OCI-LY7 (cell line): ENCODE measurements at regions not wholly inside any gene's neighbourhood (a gene's known extent, or its start where the extent isn't known, plus 50 kb on each side); places are given as distances from the start of the nearest gene placed in this dataset.

Source experiments
- EZH2phosphoT487 ChIP-seq: fragments of 200-600 bp; sonication (generic); IDR thresholded peaks from 2 replicates; pipeline ENCODE4 v1.6.1; 2018; ENCODE audit warnings: low read depth, borderline replicate concordance, mild to moderate bottlenecking, mixed run types, antibody characterized with exemption, low read length, moderate library complexity, mixed read lengths
- TF ChIP-seq, protein P1 (sequence below): fragments of 200-600 bp; sonication (generic); conservative IDR thresholded peaks from 2 replicates; pipeline ENCODE4 v1.5.1; 2014; ENCODE audit warnings: mild to moderate bottlenecking, antibody characterized with exemption, low read length, moderate library complexity, mixed read lengths

DNA sequence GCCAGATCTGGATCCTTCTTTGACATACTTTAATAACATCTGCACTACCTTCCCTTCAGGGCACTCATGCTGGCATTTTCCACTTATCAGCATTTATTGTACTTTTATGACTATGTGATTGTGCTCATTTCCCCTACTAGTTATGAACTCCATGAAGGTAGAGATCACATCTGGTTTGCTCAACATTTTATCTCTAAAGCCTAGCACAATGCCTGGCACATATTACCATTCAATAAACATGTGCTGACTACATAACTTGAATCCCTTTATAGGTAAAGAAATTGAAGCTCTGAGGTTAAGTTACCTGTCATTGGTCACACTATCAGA lies 221.2 kb downstream of the HHIPL2 start:
- TF ChIP-seq, protein P1, sequence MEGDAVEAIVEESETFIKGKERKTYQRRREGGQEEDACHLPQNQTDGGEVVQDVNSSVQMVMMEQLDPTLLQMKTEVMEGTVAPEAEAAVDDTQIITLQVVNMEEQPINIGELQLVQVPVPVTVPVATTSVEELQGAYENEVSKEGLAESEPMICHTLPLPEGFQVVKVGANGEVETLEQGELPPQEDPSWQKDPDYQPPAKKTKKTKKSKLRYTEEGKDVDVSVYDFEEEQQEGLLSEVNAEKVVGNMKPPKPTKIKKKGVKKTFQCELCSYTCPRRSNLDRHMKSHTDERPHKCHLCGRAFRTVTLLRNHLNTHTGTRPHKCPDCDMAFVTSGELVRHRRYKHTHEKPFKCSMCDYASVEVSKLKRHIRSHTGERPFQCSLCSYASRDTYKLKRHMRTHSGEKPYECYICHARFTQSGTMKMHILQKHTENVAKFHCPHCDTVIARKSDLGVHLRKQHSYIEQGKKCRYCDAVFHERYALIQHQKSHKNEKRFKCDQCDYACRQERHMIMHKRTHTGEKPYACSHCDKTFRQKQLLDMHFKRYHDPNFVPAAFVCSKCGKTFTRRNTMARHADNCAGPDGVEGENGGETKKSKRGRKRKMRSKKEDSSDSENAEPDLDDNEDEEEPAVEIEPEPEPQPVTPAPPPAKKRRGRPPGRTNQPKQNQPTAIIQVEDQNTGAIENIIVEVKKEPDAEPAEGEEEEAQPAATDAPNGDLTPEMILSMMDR = no peak
- TF ChIP-seq EZH2phosphoT487 = no peak
